ENCODE measurements at regions not wholly inside any gene's neighbourhood (a gene's known extent, or its start where the extent isn't known, plus 50 kb on each side); places are given as distances from the start of the nearest gene placed in this dataset.

DNA sequence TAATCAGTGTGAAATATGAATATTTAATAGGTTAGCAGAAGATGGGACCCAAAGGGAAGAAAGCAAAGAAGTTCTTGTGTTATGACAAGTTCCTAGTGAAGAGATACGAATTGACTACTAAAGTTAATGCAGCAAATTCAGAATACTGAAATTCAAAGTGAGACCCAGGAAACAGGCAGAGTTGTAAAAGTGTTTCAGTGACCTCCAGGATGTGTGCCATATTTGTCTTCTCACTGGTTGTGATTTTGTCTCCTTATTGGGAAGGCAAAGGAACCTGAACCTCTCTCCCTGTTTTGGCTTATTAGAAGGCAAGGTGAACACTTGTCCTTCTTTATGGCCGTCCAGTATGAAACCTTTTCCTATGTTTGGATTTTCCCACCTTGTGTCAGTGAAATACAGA is 51.8 kb upstream of the DTNBP1 start:
- TF ChIP-seq EP300 (IDR thresholded peaks at IDR 0.05) (no peak), MYC (IDR thresholded peaks at IDR 0.05; ENCODE audit: borderline replicate concordance, low read length) (no peak)
- TF ChIP-seq, protein P1, sequence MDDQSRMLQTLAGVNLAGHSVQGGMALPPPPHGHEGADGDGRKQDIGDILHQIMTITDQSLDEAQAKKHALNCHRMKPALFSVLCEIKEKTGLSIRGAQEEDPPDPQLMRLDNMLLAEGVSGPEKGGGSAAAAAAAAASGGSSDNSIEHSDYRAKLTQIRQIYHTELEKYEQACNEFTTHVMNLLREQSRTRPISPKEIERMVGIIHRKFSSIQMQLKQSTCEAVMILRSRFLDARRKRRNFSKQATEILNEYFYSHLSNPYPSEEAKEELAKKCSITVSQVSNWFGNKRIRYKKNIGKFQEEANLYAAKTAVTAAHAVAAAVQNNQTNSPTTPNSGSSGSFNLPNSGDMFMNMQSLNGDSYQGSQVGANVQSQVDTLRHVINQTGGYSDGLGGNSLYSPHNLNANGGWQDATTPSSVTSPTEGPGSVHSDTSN (IDR thresholded peaks at IDR 0.05) = no peak
- DNase-seq (ENCODE audit: low read depth in 1 of 2, low spot score in 1 of 2) = no peak
- Histone ChIP-seq H3K4me3 (no peak overlapping the region), H3K4me1 (no peaks in the 10 kb centered on the region), H3K4me2 (no peak overlapping the region), H3K27ac (no peak overlapping the region), H3K9me3 (no peaks in the 10 kb centered on the region; the same call in 2 of the 3 replicates)
- ATAC-seq = no peak
- no peak for FAIRE-seq
- ChIA-PET POLR2A (no interaction called here), CTCF (no interaction called here)
- WGBS (ENCODE audit: missing lambda C conversion rate) = 28% methylated on average over 2 of the region's 2 CpGs

DNA sequence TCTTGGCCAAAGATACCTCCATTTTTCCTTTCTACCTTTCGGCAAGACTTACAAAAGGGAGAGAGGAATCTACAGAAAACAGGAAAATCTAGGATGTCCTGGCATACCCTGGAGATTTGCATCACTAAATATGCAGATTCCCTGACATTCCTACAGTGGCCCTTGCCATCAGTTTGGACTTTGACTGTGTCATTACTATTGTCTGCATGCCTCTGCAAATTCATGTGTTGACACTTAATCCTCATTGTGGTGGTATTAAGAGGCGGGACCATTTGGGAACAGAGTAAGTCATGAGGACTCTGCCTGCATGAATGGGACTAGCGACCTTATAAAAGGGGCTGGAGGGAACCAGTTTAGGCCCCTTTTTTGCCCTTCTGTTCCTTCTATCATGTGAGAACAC is 50.5 kb upstream of the DTNBP1 start:
- 22% methylated on average over 3 of the region's 3 CpGs for WGBS (ENCODE audit: missing lambda C conversion rate)

DNA sequence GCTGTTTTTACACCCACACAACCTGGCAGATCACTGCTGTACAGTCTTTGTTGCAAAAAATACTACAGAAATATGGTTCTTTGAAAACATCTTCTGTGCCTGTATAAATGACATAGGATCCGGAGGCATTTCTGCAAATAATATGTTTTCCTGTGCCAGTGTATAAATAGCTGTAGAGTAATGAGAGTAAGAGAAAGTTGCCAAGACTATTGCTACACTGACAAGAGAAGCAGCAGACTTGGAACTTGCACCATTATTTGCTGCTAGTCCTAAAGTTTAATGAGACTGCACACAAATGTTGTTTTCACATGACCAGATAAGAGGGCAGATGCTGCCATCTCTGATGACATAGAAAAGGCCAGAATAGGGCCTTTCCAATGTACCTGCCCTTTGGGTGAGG is 50.0 kb upstream of the DTNBP1 start:
- Histone ChIP-seq H3K27ac (no peak overlapping the region), H3K4me2 (no peak overlapping the region), H3K4me3 (no peak overlapping the region), H3K4me1 (no peaks in the 10 kb centered on the region), H3K9me3 (no peaks in the 10 kb centered on the region; the same call in 2 of the 3 replicates)
- DNase-seq (ENCODE audit: low read depth in 1 of 2, low spot score in 1 of 2) (no peak), ATAC-seq (no peak), FAIRE-seq (no peak)
- WGBS (ENCODE audit: missing lambda C conversion rate) = 40% methylated on average over 1 of the region's 1 CpG
- CTCF ChIA-PET = no interaction called here
- TF ChIP-seq MAZ (IDR thresholded peaks at IDR 0.05; ENCODE audit: borderline replicate concordance, low read depth, low read length) (no peak), HDAC2 (IDR thresholded peaks at IDR 0.05) (no peak), JUN (IDR thresholded peaks at IDR 0.05) (no peak), EHF (CRISPR knock-in tag; IDR thresholded peaks at IDR 0.05) (no peak), KDM5A (IDR thresholded peaks at IDR 0.05) (no peak)
- POLR2A ChIA-PET = no interaction called here

More for the DNA sequence above, 50.5 kb upstream of the DTNBP1 start:
- H3K4me3 ChIP-seq = no peak overlapping the region
- DNase-seq (ENCODE audit: low read depth in 1 of 2, low spot score in 1 of 2) = no peak
- no peak for FAIRE-seq
- POLR2A ChIA-PET = no interaction called here
- CTCF ChIA-PET = no interaction called here
- no peak for ATAC-seq
- no peak overlapping the region for H3K4me2 ChIP-seq
- no peaks in the 10 kb centered on the region for H3K4me1 ChIP-seq
- H3K27ac ChIP-seq = no peak overlapping the region
- no peaks in the 10 kb centered on the region; the same call in 2 of the 3 replicates for H3K9me3 ChIP-seq
- TF ChIP-seq FOSL2 (IDR thresholded peaks at IDR 0.05) = no peak
- TF ChIP-seq FOSL2 (CRISPR knock-in tag; IDR thresholded peaks at IDR 0.05) = no peak
- no peak for TF ChIP-seq KDM5A (IDR thresholded peaks at IDR 0.05)
- no peak for TF ChIP-seq FOXS1 (CRISPR knock-in tag; IDR thresholded peaks at IDR 0.05)
- TF ChIP-seq RFX5 (IDR thresholded peaks at IDR 0.05) = no peak
- no peak for TF ChIP-seq NFE2L2 (conservative IDR thresholded peaks at IDR 0.05; ENCODE audit: low read length)
- TF ChIP-seq, protein P1 (IDR thresholded peaks at IDR 0.05) = no peak
- TF ChIP-seq CEBPB (IDR thresholded peaks at IDR 0.05) = no peak
- TF ChIP-seq, protein P2, sequence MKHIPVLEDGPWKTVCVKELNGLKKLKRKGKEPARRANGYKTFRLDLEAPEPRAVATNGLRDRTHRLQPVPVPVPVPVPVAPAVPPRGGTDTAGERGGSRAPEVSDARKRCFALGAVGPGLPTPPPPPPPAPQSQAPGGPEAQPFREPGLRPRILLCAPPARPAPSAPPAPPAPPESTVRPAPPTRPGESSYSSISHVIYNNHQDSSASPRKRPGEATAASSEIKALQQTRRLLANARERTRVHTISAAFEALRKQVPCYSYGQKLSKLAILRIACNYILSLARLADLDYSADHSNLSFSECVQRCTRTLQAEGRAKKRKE (CRISPR knock-in tag; IDR thresholded peaks at IDR 0.05; ENCODE audit: low read depth) = no peak
- TF ChIP-seq EP300 (IDR thresholded peaks at IDR 0.05) = no peak
- TF ChIP-seq JUNB (IDR thresholded peaks at IDR 0.05) = no peak
- TF ChIP-seq NPAS2 (CRISPR knock-in tag; IDR thresholded peaks at IDR 0.05; ENCODE audit: borderline replicate concordance) = no peak
- no peak for TF ChIP-seq POLR2AphosphoS2 (conservative IDR thresholded peaks at IDR 0.05; ENCODE audit: low read length)
- TF ChIP-seq BHLHE40 (IDR thresholded peaks at IDR 0.05; ENCODE audit: low read depth, low read length) = no peak
- TF ChIP-seq KDM1A (IDR thresholded peaks at IDR 0.05; ENCODE audit: low read depth) = no peak
- no peak for TF ChIP-seq MYC (IDR thresholded peaks at IDR 0.05; ENCODE audit: borderline replicate concordance, low read length)
- TF ChIP-seq RCOR1 (IDR thresholded peaks at IDR 0.05; ENCODE audit: low read depth, low read length) = no peak
- no peak for TF ChIP-seq POLR2A (IDR thresholded peaks at IDR 0.05; ENCODE audit: low read length)
- TF ChIP-seq CHD2 (IDR thresholded peaks at IDR 0.05; ENCODE audit: low read length, partially characterized antibody) = no peak
- TF ChIP-seq, protein P3, sequence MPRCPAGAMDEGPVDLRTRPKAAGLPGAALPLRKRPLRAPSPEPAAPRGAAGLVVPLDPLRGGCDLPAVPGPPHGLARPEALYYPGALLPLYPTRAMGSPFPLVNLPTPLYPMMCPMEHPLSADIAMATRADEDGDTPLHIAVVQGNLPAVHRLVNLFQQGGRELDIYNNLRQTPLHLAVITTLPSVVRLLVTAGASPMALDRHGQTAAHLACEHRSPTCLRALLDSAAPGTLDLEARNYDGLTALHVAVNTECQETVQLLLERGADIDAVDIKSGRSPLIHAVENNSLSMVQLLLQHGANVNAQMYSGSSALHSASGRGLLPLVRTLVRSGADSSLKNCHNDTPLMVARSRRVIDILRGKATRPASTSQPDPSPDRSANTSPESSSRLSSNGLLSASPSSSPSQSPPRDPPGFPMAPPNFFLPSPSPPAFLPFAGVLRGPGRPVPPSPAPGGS (IDR thresholded peaks at IDR 0.05) = no peak

Small RNAs in the stretch of these regions (small RNA-seq; reads per million reads assigned to genes)
- 0 reads per million in 6 experiments for gene AL365265.1

Data from A549 (cell line).